GM12891 (cell line): ENCODE measurements at regions not wholly inside any gene's neighbourhood (a gene's known extent, or its start where the extent isn't known, plus 50 kb on each side); places are given as distances from the start of the nearest gene placed in this dataset.

ENCODE experiments used
- POLR2A ChIP-seq: IDR thresholded peaks from 2 replicates; pipeline ENCODE4 v1.6.1; 2011; ENCODE audit warnings: low read depth, low read length, control low read depth
- POLR2AphosphoS5 ChIP-seq: IDR thresholded peaks from 2 replicates; pipeline ENCODE4 v1.6.1; 2011; ENCODE audit warnings: low read depth, low read length, control low read depth

GRCh38 chr1:2946291-2946690 is 75.0 kb upstream of the ACTRT2 start:
- TF ChIP-seq POLR2AphosphoS5 (no peak), POLR2A (no peak)
